Progenitor cell of endocrine pancreas (in vitro differentiated cells): ENCODE measurements at regions not wholly inside any gene's neighbourhood (a gene's known extent, or its start where the extent isn't known, plus 50 kb on each side); places are given as distances from the start of the nearest gene placed in this dataset.

Source experiments
- DNase-seq: peaks from one replicate; pipeline ENCODE4 v3.0.0; 2021; ENCODE audit warnings: low spot score; ENCODE audit not compliant: unreplicated experiment
- H3K27ac Mint-ChIP-seq: 2 replicates; pipeline ENCODE4 v1.8.0; 2021; ENCODE audit warnings: mild to moderate bottlenecking, moderate library complexity, mixed read lengths
- H3K27me3 Mint-ChIP-seq: 2 replicates; pipeline ENCODE4 v1.8.0; 2021; ENCODE audit warnings: mixed read lengths
- H3K36me3 Mint-ChIP-seq: 2 replicates; pipeline ENCODE4 v1.8.0; 2022; ENCODE audit warnings: mixed read lengths; ENCODE audit not compliant: insufficient read depth
- H3K4me1 Mint-ChIP-seq: 2 replicates; pipeline ENCODE4 v1.8.0; 2021; ENCODE audit warnings: low read depth, mixed read lengths
- H3K4me3 Mint-ChIP-seq: 2 replicates; pipeline ENCODE4 v1.8.0; 2021; ENCODE audit warnings: low read depth, mild to moderate bottlenecking, moderate library complexity, mixed read lengths
- H3K9me3 Mint-ChIP-seq: 2 replicates; pipeline ENCODE4 v1.8.0; 2021; ENCODE audit warnings: low read depth, mixed read lengths
- CTCF ChIP-seq: fragments of 200-600 bp; sonication (generic); IDR thresholded peaks from one replicate; pipeline ENCODE4 v1.5.0; 2021; ENCODE audit warnings: antibody characterized with exemption, mild to moderate bottlenecking; ENCODE audit not compliant: unreplicated experiment

- Mint-ChIP-seq H3K4me1 (no peaks in the 10 kb centered on the region), H3K27me3 (peaks cover 2% of the 10 kb centered on the region), H3K36me3 (no peaks in the 10 kb centered on the region), H3K4me3 (no peak overlapping the region), H3K27ac (no peak overlapping the region), H3K9me3 (no peaks in the 10 kb centered on the region)
- DNase-seq = no peak
- no peak for TF ChIP-seq CTCF
Observed at GRCh38 chr9:99350461-99350860, 128.4 kb downstream of the SEC61B start.

GRCh38 chr9:99351647-99352046 lies 129.6 kb downstream of the SEC61B start:
- Mint-ChIP-seq H3K27me3 (peaks cover 4% of the 10 kb centered on the region), H3K4me3 (no peak overlapping the region), H3K27ac (no peak overlapping the region), H3K36me3 (no peaks in the 10 kb centered on the region), H3K4me1 (no peaks in the 10 kb centered on the region), H3K9me3 (no peaks in the 10 kb centered on the region)
- no peak for TF ChIP-seq CTCF
- DNase-seq = no peak

GRCh38 chr9:99352826-99353225 lies 130.7 kb downstream of the SEC61B start:
- Mint-ChIP-seq H3K27me3 (peaks cover 4% of the 10 kb centered on the region), H3K4me1 (no peaks in the 10 kb centered on the region), H3K36me3 (no peaks in the 10 kb centered on the region), H3K9me3 (no peaks in the 10 kb centered on the region), H3K4me3 (no peak overlapping the region), H3K27ac (no peak overlapping the region)
- DNase-seq = no peak
- TF ChIP-seq CTCF = no peak

GRCh38 chr9:99353408-99353807 lies 131.3 kb downstream of the SEC61B start:
- H3K36me3 Mint-ChIP-seq = no peaks in the 10 kb centered on the region
- no peak overlapping the region for H3K4me3 Mint-ChIP-seq
- H3K27ac Mint-ChIP-seq = no peak overlapping the region
- no peaks in the 10 kb centered on the region for H3K9me3 Mint-ChIP-seq
- DNase-seq = no peak
- TF ChIP-seq CTCF = no peak
- H3K4me1 Mint-ChIP-seq = no peaks in the 10 kb centered on the region
- H3K27me3 Mint-ChIP-seq = peaks cover 6% of the 10 kb centered on the region

- Mint-ChIP-seq H3K4me1 (no peaks in the 10 kb centered on the region), H3K27ac (no peak overlapping the region), H3K4me3 (no peak overlapping the region), H3K36me3 (no peaks in the 10 kb centered on the region), H3K27me3 (peaks cover 13% of the 10 kb centered on the region), H3K9me3 (no peaks in the 10 kb centered on the region)
- TF ChIP-seq CTCF = no peak
- no peak for DNase-seq
Observed at GRCh38 chr9:99354104-99354503, 132.0 kb downstream of the SEC61B start.
